Thyroid gland (tissue), 4 donors: ENCODE measurements at regions not wholly inside any gene's neighbourhood (a gene's known extent, or its start where the extent isn't known, plus 50 kb on each side); places are given as distances from the start of the nearest gene placed in this dataset.

Experiments
- POLR2A ChIP-seq, 2 donors: fragments of 450-650 bp; IDR thresholded peaks; one replicate each; pipeline ENCODE4 v1.6.1; 2017; ENCODE audit warnings: antibody characterized with exemption in 2 of 2, mild to moderate bottlenecking in 2 of 2, moderate library complexity in 1 of 2
- TF ChIP-seq, protein P1 (sequence below), 6 experiments: fragments of 200-600 bp in 3 of 6; fragments of 450-650 bp in 3 of 6; sonication (generic) in 3 of 6; IDR thresholded peaks; one replicate each; pipeline ENCODE4 v1.5.1; 2016 to 2019; ENCODE audit warnings: antibody characterized with exemption in 6 of 6, mild to moderate bottlenecking in 2 of 6, inconsistent platforms in 1 of 6, moderate library complexity in 1 of 6

DNA sequence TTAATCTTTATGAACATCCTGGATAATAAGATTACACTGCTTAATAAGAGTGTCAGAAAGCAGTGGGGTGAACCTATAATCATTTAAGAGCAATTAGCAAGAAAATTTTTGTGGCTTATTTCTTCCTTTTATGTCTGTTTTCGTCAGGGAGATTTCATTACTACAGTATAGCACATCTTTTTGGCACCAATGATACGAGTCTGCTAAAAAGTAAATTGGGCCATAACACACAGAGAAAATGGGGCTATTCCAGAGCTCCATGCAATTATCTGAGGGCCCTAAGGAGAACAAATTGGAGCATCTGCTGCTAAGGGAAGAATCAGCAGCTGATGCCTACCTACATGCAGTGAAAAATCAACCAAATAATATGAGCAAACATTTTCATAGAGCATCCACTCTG, 330.3 kb upstream of the NCAM2 start:
- TF ChIP-seq, protein P1, sequence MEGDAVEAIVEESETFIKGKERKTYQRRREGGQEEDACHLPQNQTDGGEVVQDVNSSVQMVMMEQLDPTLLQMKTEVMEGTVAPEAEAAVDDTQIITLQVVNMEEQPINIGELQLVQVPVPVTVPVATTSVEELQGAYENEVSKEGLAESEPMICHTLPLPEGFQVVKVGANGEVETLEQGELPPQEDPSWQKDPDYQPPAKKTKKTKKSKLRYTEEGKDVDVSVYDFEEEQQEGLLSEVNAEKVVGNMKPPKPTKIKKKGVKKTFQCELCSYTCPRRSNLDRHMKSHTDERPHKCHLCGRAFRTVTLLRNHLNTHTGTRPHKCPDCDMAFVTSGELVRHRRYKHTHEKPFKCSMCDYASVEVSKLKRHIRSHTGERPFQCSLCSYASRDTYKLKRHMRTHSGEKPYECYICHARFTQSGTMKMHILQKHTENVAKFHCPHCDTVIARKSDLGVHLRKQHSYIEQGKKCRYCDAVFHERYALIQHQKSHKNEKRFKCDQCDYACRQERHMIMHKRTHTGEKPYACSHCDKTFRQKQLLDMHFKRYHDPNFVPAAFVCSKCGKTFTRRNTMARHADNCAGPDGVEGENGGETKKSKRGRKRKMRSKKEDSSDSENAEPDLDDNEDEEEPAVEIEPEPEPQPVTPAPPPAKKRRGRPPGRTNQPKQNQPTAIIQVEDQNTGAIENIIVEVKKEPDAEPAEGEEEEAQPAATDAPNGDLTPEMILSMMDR (IDR thresholded peaks at IDR 0.05): no peak
- no peak for TF ChIP-seq POLR2A (IDR thresholded peaks at IDR 0.05)
